Liver (tissue), 8 donors: ENCODE measurements at regions not wholly inside any gene's neighbourhood (a gene's known extent, or its start where the extent isn't known, plus 50 kb on each side); places are given as distances from the start of the nearest gene placed in this dataset.

Experiments
- DNase-seq: peaks from one replicate; pipeline ENCODE4 v3.0.0-alpha.2; 2017; ENCODE audit warnings: low spot score
- H3K27ac ChIP-seq, 2 donors: one replicate each; pipeline ENCODE4 v1.7.0; 2013; ENCODE audit warnings: inconsistent platforms in 2 of 2, low read length in 2 of 2, control low read depth in 1 of 2, low read depth in 1 of 2, mild to moderate bottlenecking in 1 of 2
- H3K27me3 ChIP-seq, 4 donors: one replicate each; pipeline versions ENCODE4 v1.6.1 to v1.7.0; 2013; ENCODE audit warnings: low read length in 3 of 4, inconsistent platforms in 1 of 4, mild to moderate bottlenecking in 1 of 4, moderate library complexity in 1 of 4; ENCODE audit not compliant: control insufficient read depth in 4 of 4, insufficient read depth in 4 of 4
- H3K36me3 ChIP-seq, 4 donors: one replicate each; pipeline versions ENCODE4 v1.6.1 to v1.7.0; 2013; ENCODE audit warnings: low read length in 3 of 4, mild to moderate bottlenecking in 3 of 4, low read depth in 1 of 4, moderate library complexity in 1 of 4; ENCODE audit not compliant: control insufficient read depth in 4 of 4, insufficient read depth in 3 of 4
- H3K4me1 ChIP-seq, 4 donors: one replicate each; pipeline versions ENCODE4 v1.6.1 to v1.7.0; 2013; ENCODE audit warnings: low read length in 3 of 4, mild to moderate bottlenecking in 3 of 4, moderate library complexity in 1 of 4; ENCODE audit not compliant: control insufficient read depth in 4 of 4, insufficient read depth in 4 of 4
- H3K4me3 ChIP-seq, 3 donors: one replicate each; pipeline versions ENCODE4 v1.6.1 to v1.7.0; 2013; ENCODE audit warnings: low read length in 3 of 3, control low read depth in 1 of 3, low read depth in 1 of 3, mild to moderate bottlenecking in 1 of 3
- H3K9ac ChIP-seq, 2 donors: one replicate each; pipeline ENCODE4 v1.7.0; 2013; ENCODE audit warnings: low read length in 2 of 2, mild to moderate bottlenecking in 2 of 2, moderate library complexity in 2 of 2, control low read depth in 1 of 2, low read depth in 1 of 2
- H3K9me3 ChIP-seq, 4 donors: one replicate each; pipeline versions ENCODE4 v1.6.1 to v1.7.0; 2013; ENCODE audit warnings: low read length in 3 of 4; ENCODE audit not compliant: control insufficient read depth in 4 of 4
- EGR1 ChIP-seq, 2 donors: IDR thresholded peaks; 2 replicates each; pipeline ENCODE4 v1.6.1; 2016 to 2018; ENCODE audit warnings: antibody characterized with exemption in 2 of 2, low read depth in 2 of 2
- FOXA1 ChIP-seq: IDR thresholded peaks from 2 replicates; pipeline ENCODE4 v1.6.1; 2016; ENCODE audit warnings: antibody characterized with exemption
- FOXA2 ChIP-seq: IDR thresholded peaks from 2 replicates; pipeline ENCODE4 v1.6.1; 2016; ENCODE audit warnings: antibody characterized with exemption
- GABPA ChIP-seq, 2 donors: IDR thresholded peaks in 1 of 2; conservative IDR thresholded peaks in 1 of 2; 2 replicates each; pipeline ENCODE4 v1.6.1; 2016; ENCODE audit warnings: antibody characterized with exemption in 2 of 2, mild to moderate bottlenecking in 1 of 2, moderate library complexity in 1 of 2
- HNF4A ChIP-seq, 2 donors: conservative IDR thresholded peaks; 2 replicates each; pipeline ENCODE4 v1.6.1; 2016; ENCODE audit warnings: antibody characterized with exemption in 2 of 2, mild to moderate bottlenecking in 2 of 2
- HNF4G ChIP-seq: IDR thresholded peaks from 2 replicates; pipeline ENCODE4 v1.6.1; 2016; ENCODE audit warnings: antibody characterized with exemption
- JUND ChIP-seq, 2 donors: IDR thresholded peaks; 2 replicates each; pipeline ENCODE4 v1.6.1; 2016; ENCODE audit warnings: antibody characterized with exemption in 2 of 2
- MAX ChIP-seq: IDR thresholded peaks from 2 replicates; pipeline ENCODE4 v1.6.1; 2016; ENCODE audit warnings: antibody characterized with exemption
- NR2F2 ChIP-seq: IDR thresholded peaks from 2 replicates; pipeline ENCODE4 v1.6.1; 2016; ENCODE audit warnings: antibody characterized with exemption
- RAD21 ChIP-seq, 2 donors: IDR thresholded peaks; 2 replicates each; pipeline ENCODE4 v1.6.1; 2016; ENCODE audit warnings: antibody characterized with exemption in 2 of 2, mild to moderate bottlenecking in 2 of 2
- REST ChIP-seq: IDR thresholded peaks from 2 replicates; pipeline ENCODE4 v1.6.1; 2016; ENCODE audit warnings: antibody characterized with exemption, mild to moderate bottlenecking
- SP1 ChIP-seq: IDR thresholded peaks from 2 replicates; pipeline ENCODE4 v1.6.1; 2018; ENCODE audit warnings: antibody characterized with exemption, mild to moderate bottlenecking
- TAF1 ChIP-seq: conservative IDR thresholded peaks from 2 replicates; pipeline ENCODE4 v1.6.1; 2016; ENCODE audit warnings: antibody characterized with exemption, mild to moderate bottlenecking
- YY1 ChIP-seq: IDR thresholded peaks from 2 replicates; pipeline ENCODE4 v1.6.1; 2016; ENCODE audit warnings: antibody characterized with exemption, mild to moderate bottlenecking
- WGBS: extraction: QIAGEN DNeasy Blood & Tissue Kit; methylation state at CpG from one replicate; pipeline ENCODE4 v1.1.7; 2013; 5-methylcytosine and 5-hydroxymethylcytosine counted together
- TF ChIP-seq, protein P1 (sequence below): IDR thresholded peaks from 2 replicates; pipeline ENCODE4 v1.6.1; 2016; ENCODE audit warnings: antibody characterized with exemption
- TF ChIP-seq, protein P2 (sequence below): fragments of 150-350 bp; IDR thresholded peaks from 2 replicates; pipeline ENCODE4 v1.5.1; 2017; ENCODE audit warnings: improper control_type of control experiment, low read depth, low read length; ENCODE audit not compliant: missing input control
- TF ChIP-seq, protein P3 (sequence below): IDR thresholded peaks from 2 replicates; pipeline ENCODE4 v1.6.1; 2016; ENCODE audit warnings: antibody characterized with exemption
- donor health status: healthy.
- donor health status: healthy.
- donor health status: healthy.
- donor health status: healthy.
- donor health status: healthy.

- Histone ChIP-seq H3K9me3 (no peaks in the 10 kb centered on the region), H3K4me3 (no peak overlapping the region), H3K36me3 (no peaks in the 10 kb centered on the region), H3K27ac (no peak overlapping the region), H3K27me3 (no peaks in the 10 kb centered on the region), H3K4me1 (no peaks in the 10 kb centered on the region), H3K9ac (no peak overlapping the region)
- 93% methylated on average over 1 of the region's 1 CpG for WGBS
- TF ChIP-seq GABPA (IDR thresholded peaks at IDR 0.05 in 1 of 2, conservative IDR thresholded peaks at IDR 0.05 in 1 of 2) (no peak), HNF4G (no peak), TAF1 (no peak), JUND (IDR thresholded peaks at IDR 0.05) (no peak), RAD21 (IDR thresholded peaks at IDR 0.05) (no peak), HNF4A (conservative IDR thresholded peaks at IDR 0.05) (no peak), MAX (no peak), SP1 (no peak), FOXA1 (no peak), YY1 (no peak), REST (no peak)
- TF ChIP-seq, protein P1, sequence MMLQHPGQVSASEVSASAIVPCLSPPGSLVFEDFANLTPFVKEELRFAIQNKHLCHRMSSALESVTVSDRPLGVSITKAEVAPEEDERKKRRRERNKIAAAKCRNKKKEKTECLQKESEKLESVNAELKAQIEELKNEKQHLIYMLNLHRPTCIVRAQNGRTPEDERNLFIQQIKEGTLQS: no peak
- TF ChIP-seq, protein P2, sequence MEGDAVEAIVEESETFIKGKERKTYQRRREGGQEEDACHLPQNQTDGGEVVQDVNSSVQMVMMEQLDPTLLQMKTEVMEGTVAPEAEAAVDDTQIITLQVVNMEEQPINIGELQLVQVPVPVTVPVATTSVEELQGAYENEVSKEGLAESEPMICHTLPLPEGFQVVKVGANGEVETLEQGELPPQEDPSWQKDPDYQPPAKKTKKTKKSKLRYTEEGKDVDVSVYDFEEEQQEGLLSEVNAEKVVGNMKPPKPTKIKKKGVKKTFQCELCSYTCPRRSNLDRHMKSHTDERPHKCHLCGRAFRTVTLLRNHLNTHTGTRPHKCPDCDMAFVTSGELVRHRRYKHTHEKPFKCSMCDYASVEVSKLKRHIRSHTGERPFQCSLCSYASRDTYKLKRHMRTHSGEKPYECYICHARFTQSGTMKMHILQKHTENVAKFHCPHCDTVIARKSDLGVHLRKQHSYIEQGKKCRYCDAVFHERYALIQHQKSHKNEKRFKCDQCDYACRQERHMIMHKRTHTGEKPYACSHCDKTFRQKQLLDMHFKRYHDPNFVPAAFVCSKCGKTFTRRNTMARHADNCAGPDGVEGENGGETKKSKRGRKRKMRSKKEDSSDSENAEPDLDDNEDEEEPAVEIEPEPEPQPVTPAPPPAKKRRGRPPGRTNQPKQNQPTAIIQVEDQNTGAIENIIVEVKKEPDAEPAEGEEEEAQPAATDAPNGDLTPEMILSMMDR: no peak
- DNase-seq: no peak
These were observed 49.9 kb upstream of the ATP2B2 start for GRCh38 chr3:10555263-10555662.

DNA sequence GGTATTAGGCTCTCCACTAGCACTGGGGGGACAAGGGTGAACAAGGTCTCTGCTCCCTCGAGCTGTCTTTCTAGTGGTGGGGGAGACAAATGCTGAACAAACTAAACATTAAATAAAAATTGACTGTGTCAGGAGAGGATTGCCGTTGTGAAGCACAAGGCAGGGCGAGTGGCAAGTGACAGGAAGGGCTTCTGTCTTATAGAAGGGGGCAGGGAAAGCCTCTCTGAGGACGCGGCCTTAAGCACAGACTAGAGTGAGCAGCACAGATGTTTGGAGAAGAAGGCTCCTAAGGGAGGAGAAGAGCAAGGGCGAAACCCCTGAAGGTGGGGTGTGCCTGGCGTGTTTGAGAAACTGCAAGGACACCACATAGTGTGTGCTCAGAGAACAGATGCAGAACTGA is 50.9 kb upstream of the ATP2B2 start:
- Histone ChIP-seq H3K4me1 (no peaks in the 10 kb centered on the region), H3K27me3 (no peaks in the 10 kb centered on the region), H3K27ac (no peak overlapping the region), H3K36me3 (no peaks in the 10 kb centered on the region), H3K9me3 (no peaks in the 10 kb centered on the region), H3K4me3 (no peak overlapping the region), H3K9ac (no peak overlapping the region)
- 82% methylated on average over 7 of the region's 7 CpGs for WGBS
- DNase-seq: no peak
- TF ChIP-seq SP1: no peak
- no peak for TF ChIP-seq EGR1 (IDR thresholded peaks at IDR 0.05; ENCODE audit: low read depth in 2 of 2)
- TF ChIP-seq JUND (IDR thresholded peaks at IDR 0.05): no peak
- TF ChIP-seq NR2F2: no peak
- no peak for TF ChIP-seq REST
- no peak for TF ChIP-seq HNF4G
- TF ChIP-seq YY1: no peak
- TF ChIP-seq, protein P2: no peak
- TF ChIP-seq RAD21 (IDR thresholded peaks at IDR 0.05): no peak
- TF ChIP-seq FOXA2: no peak
- TF ChIP-seq MAX: no peak
- TF ChIP-seq, protein P3, sequence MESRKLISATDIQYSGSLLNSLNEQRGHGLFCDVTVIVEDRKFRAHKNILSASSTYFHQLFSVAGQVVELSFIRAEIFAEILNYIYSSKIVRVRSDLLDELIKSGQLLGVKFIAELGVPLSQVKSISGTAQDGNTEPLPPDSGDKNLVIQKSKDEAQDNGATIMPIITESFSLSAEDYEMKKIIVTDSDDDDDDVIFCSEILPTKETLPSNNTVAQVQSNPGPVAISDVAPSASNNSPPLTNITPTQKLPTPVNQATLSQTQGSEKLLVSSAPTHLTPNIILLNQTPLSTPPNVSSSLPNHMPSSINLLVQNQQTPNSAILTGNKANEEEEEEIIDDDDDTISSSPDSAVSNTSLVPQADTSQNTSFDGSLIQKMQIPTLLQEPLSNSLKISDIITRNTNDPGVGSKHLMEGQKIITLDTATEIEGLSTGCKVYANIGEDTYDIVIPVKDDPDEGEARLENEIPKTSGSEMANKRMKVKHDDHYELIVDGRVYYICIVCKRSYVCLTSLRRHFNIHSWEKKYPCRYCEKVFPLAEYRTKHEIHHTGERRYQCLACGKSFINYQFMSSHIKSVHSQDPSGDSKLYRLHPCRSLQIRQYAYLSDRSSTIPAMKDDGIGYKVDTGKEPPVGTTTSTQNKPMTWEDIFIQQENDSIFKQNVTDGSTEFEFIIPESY: no peak
